H1 (cell line): ENCODE measurements at regions not wholly inside any gene's neighbourhood (a gene's known extent, or its start where the extent isn't known, plus 50 kb on each side); places are given as distances from the start of the nearest gene placed in this dataset.

Experiments used
- CTCF ChIA-PET: fragments of 300-600 bp; sonication (Branson Sonifier 250); formaldehyde crosslinking; loops from one replicate; lab custom pipeline; 2021; ENCODE audit not compliant: partially characterized antibody; lab: Charles Lee
- POLR2A ChIA-PET: fragments of 300-600 bp; sonication (Branson Sonifier 250); formaldehyde crosslinking; loops from one replicate; lab custom pipeline; 2021; ENCODE audit warnings: inconsistent platforms; ENCODE audit not compliant: partially characterized antibody; lab: Charles Lee
- DNase-seq, 2 experiments: peaks; one replicate each; pipeline versions ENCODE4 v3.0.0 to v3.0.0-alpha.2; 2010 to 2022; ENCODE audit warnings: low spot score in 2 of 2, low read depth in 1 of 2, mixed read lengths in 1 of 2
- FAIRE-seq: peaks from 2 replicates; lab custom pipeline; 2011; peaks lifted over from hg19 to GRCh38; lab: Jason Lieb, UNC
- H2AFZ ChIP-seq: 2 replicates; pipeline ENCODE4 v1.8.1; 2012; ENCODE audit warnings: low read length, inconsistent platforms
- H2AK5ac ChIP-seq: 2 replicates; pipeline ENCODE4 v1.6.1; 2013; ENCODE audit warnings: low read depth, low read length
- H2BK120ac ChIP-seq: replicated peaks from 2 replicates; pipeline ENCODE3; 2013; ENCODE audit warnings: low read depth, low read length, inconsistent platforms
- H2BK12ac ChIP-seq: 2 replicates; pipeline ENCODE4 v1.6.1; 2013; ENCODE audit warnings: low read depth, low read length
- H2BK15ac ChIP-seq: 2 replicates; pipeline ENCODE4 v1.6.1; 2013; ENCODE audit warnings: low read length
- H2BK20ac ChIP-seq: 2 replicates; pipeline ENCODE4 v1.6.1; 2013; ENCODE audit warnings: low read length
- H2BK5ac ChIP-seq: 2 replicates; pipeline ENCODE4 v1.6.1; 2013; ENCODE audit warnings: low read depth, low read length
- H3K14ac ChIP-seq: 2 replicates; pipeline ENCODE4 v1.6.1; 2013; ENCODE audit warnings: inconsistent platforms; ENCODE audit not compliant: insufficient read length
- H3K18ac ChIP-seq: 2 replicates; pipeline ENCODE4 v1.6.1; 2013; ENCODE audit warnings: low read length; ENCODE audit errors: extremely low read depth
- H3K23ac ChIP-seq: 2 replicates; pipeline ENCODE4 v1.6.1; 2013; ENCODE audit warnings: inconsistent platforms; ENCODE audit not compliant: insufficient read length
- H3K23me2 ChIP-seq: 2 replicates; pipeline ENCODE4 v1.6.1; 2013; ENCODE audit warnings: low read depth, low read length
- H3K27ac ChIP-seq: 2 replicates; pipeline ENCODE4 v1.6.1; 2011; ENCODE audit warnings: low read depth, low read length, inconsistent platforms
- H3K27me3 ChIP-seq, 4 experiments: replicated peaks in 1 of 4; 1 replicate in 1 of 4; 2 replicates in 3 of 4; pipeline versions ENCODE4 v1.6.1 to v1.8.1; 2011 to 2013; ENCODE audit warnings: low read length in 3 of 4, mild to moderate bottlenecking in 3 of 4, inconsistent platforms in 2 of 4, mixed read lengths in 2 of 4, moderate library complexity in 1 of 4; ENCODE audit not compliant: control insufficient read depth in 3 of 4, insufficient read depth in 3 of 4; ENCODE audit errors: extremely low read depth in 1 of 4
- H3K36me3 ChIP-seq, 4 experiments: 2 replicates each; pipeline versions ENCODE4 v1.6.1 to v1.8.1; 2011 to 2013; ENCODE audit warnings: mild to moderate bottlenecking in 4 of 4, low read length in 3 of 4, moderate library complexity in 2 of 4, control low read depth in 1 of 4, inconsistent platforms in 1 of 4; ENCODE audit not compliant: insufficient read depth in 4 of 4, control insufficient read depth in 2 of 4
- H3K4ac ChIP-seq: replicated peaks from 2 replicates; pipeline ENCODE3; 2013; ENCODE audit warnings: low read length, low read depth, mixed read lengths, inconsistent platforms; ENCODE audit not compliant: insufficient read length
- H3K4me1 ChIP-seq, 4 experiments: replicated peaks in 1 of 4; 1 replicate in 1 of 4; 2 replicates in 3 of 4; pipeline versions ENCODE4 v1.6.1 to v1.8.1; 2011 to 2013; ENCODE audit warnings: low read length in 3 of 4, inconsistent platforms in 2 of 4, mixed read lengths in 1 of 4; ENCODE audit not compliant: insufficient read depth in 4 of 4, control insufficient read depth in 3 of 4
- H3K4me2 ChIP-seq, 2 experiments: 2 replicates each; pipeline versions ENCODE4 v1.6.1 to v1.8.1; 2011 to 2013; ENCODE audit warnings: low read depth in 2 of 2, low read length in 2 of 2, control low read depth in 1 of 2, inconsistent platforms in 1 of 2, mild to moderate bottlenecking in 1 of 2; ENCODE audit not compliant: insufficient read depth in 1 of 2
- H3K4me3 ChIP-seq, 4 experiments: fragments of 200-600, 300-600 bp in 1 of 4; sonication (generic), shearing (Covaris generic), sonication (Bioruptor Twin) in 1 of 4; 2 replicates each; pipeline versions ENCODE4 v1.5.1 to v1.8.1; 2011 to 2016; ENCODE audit warnings: low read length in 4 of 4, low read depth in 3 of 4, control low read depth in 2 of 4, inconsistent platforms in 2 of 4, mild to moderate bottlenecking in 2 of 4, mixed read lengths in 1 of 4, moderate library complexity in 1 of 4; ENCODE audit not compliant: insufficient read depth in 2 of 4; ENCODE audit errors: extremely low read depth in 1 of 4
- H3K56ac ChIP-seq: replicated peaks from 2 replicates; pipeline ENCODE3; 2013; ENCODE audit warnings: low read depth, mild to moderate bottlenecking, mixed read lengths, low read length, inconsistent platforms; ENCODE audit not compliant: insufficient read length
- H3K79me1 ChIP-seq: 2 replicates; pipeline ENCODE4 v1.6.1; 2013; ENCODE audit warnings: low read depth, low read length, control low read depth
- H3K79me2 ChIP-seq, 2 experiments: 2 replicates each; pipeline versions ENCODE4 v1.6.1 to v1.8.1; 2012 to 2013; ENCODE audit warnings: low read length in 2 of 2, mild to moderate bottlenecking in 2 of 2, inconsistent platforms in 1 of 2; ENCODE audit not compliant: insufficient read depth in 2 of 2, control insufficient read depth in 1 of 2
- H3K9ac ChIP-seq, 4 experiments: replicated peaks in 1 of 4; 1 replicate in 1 of 4; 2 replicates in 3 of 4; pipeline versions ENCODE4 v1.6.1 to v1.8.1; 2011 to 2013; ENCODE audit warnings: low read depth in 3 of 4, low read length in 3 of 4, control low read depth in 2 of 4, mild to moderate bottlenecking in 2 of 4, moderate library complexity in 2 of 4, inconsistent platforms in 1 of 4; ENCODE audit errors: extremely low read depth in 1 of 4
- H3K9me3 ChIP-seq, 2 experiments: 2 replicates each; pipeline versions ENCODE4 v1.6.1 to v1.8.1; 2012 to 2013; ENCODE audit warnings: mild to moderate bottlenecking in 2 of 2, moderate library complexity in 2 of 2, control low read depth in 1 of 2, inconsistent platforms in 1 of 2, low read depth in 1 of 2, low read length in 1 of 2, mixed read lengths in 1 of 2; ENCODE audit not compliant: insufficient read depth in 2 of 2
- H4K20me1 ChIP-seq, 2 experiments: replicated peaks in 1 of 2; 2 replicates each; pipeline versions ENCODE3 to v1.8.1; 2011 to 2013; ENCODE audit warnings: inconsistent platforms in 2 of 2, low read length in 2 of 2, mild to moderate bottlenecking in 1 of 2; ENCODE audit not compliant: insufficient read depth in 2 of 2, control insufficient read depth in 1 of 2
- H4K5ac ChIP-seq: 2 replicates; pipeline ENCODE4 v1.6.1; 2013; ENCODE audit warnings: low read length, low read depth, mixed read lengths, inconsistent platforms; ENCODE audit not compliant: insufficient read length
- H4K8ac ChIP-seq: 2 replicates; pipeline ENCODE4 v1.8.0; 2013; ENCODE audit warnings: mild to moderate bottlenecking, moderate library complexity, low read length, inconsistent platforms; ENCODE audit not compliant: insufficient read depth; ENCODE audit errors: extremely low read depth
- H4K91ac ChIP-seq: replicated peaks from 2 replicates; pipeline ENCODE3; 2013; ENCODE audit warnings: low read length, mixed read lengths, inconsistent platforms; ENCODE audit not compliant: insufficient read length
- ATF3 ChIP-seq: IDR thresholded peaks from 2 replicates; pipeline ENCODE4 v1.6.1; 2011; ENCODE audit warnings: low read depth, mild to moderate bottlenecking, low read length; ENCODE audit not compliant: insufficient read depth
- CTCF ChIP-seq, 3 experiments: IDR thresholded peaks; 1 replicate in 2 of 3; 2 replicates in 1 of 3; pipeline versions ENCODE4 v1.5.1 to v1.6.1; 2011; ENCODE audit warnings: low read length in 3 of 3, mild to moderate bottlenecking in 3 of 3, inconsistent platforms in 2 of 3, low read depth in 1 of 3, moderate library complexity in 1 of 3; ENCODE audit not compliant: insufficient read depth in 1 of 3; ENCODE audit errors: control extremely low read depth in 1 of 3
- E2F6 ChIP-seq: IDR thresholded peaks from 2 replicates; pipeline ENCODE4 v1.6.1; 2012; ENCODE audit warnings: inconsistent platforms
- EGR1 ChIP-seq: IDR thresholded peaks from 2 replicates; pipeline ENCODE4 v1.6.1; 2011; ENCODE audit warnings: low read depth, low read length, borderline replicate concordance
- GABPA ChIP-seq: IDR thresholded peaks from 2 replicates; pipeline ENCODE4 v1.6.1; 2011; ENCODE audit warnings: mild to moderate bottlenecking, low read length, moderate library complexity, borderline replicate concordance; ENCODE audit not compliant: insufficient read depth
- JUN ChIP-seq: IDR thresholded peaks from 2 replicates; pipeline ENCODE4 v1.6.1; 2011; ENCODE audit warnings: low read depth, mild to moderate bottlenecking, improper control_type of control experiment, low read length
- NRF1 ChIP-seq: IDR thresholded peaks from 2 replicates; pipeline ENCODE4 v1.6.1; 2011; ENCODE audit warnings: mild to moderate bottlenecking, low read depth, low read length, improper control_type of control experiment
- PHF8 ChIP-seq: fragments of 200-600 bp; sonication (generic); conservative IDR thresholded peaks from 2 replicates; pipeline ENCODE4 v1.7.1; 2012; ENCODE audit warnings: low read depth, mild to moderate bottlenecking, inconsistent platforms, low read length, moderate library complexity
- RXRA ChIP-seq: IDR thresholded peaks from 2 replicates; pipeline ENCODE4 v1.6.1; 2011; ENCODE audit warnings: low read depth, mild to moderate bottlenecking, low read length, moderate library complexity; ENCODE audit not compliant: insufficient read depth
- SIRT6 ChIP-seq: IDR thresholded peaks from one replicate; pipeline ENCODE4 v1.7.1; 2012; ENCODE audit warnings: low read length, inconsistent platforms
- SRF ChIP-seq: IDR thresholded peaks from 2 replicates; pipeline ENCODE4 v1.6.1; 2011; ENCODE audit warnings: mild to moderate bottlenecking, low read depth, low read length, moderate library complexity
- TAF1 ChIP-seq: IDR thresholded peaks from 2 replicates; pipeline ENCODE4 v1.6.1; 2011; ENCODE audit warnings: mild to moderate bottlenecking, low read depth, low read length
- WGBS, 2 experiments: shearing (Covaris generic) in 1 of 2; methylation state at CpG; one replicate each; pipeline versions ENCODE4 v1.1.6 to v1.1.7; 2013 to 2015; ENCODE audit warnings: low lambda C conversion rate in 2 of 2, mixed read lengths in 2 of 2, inconsistent platforms in 1 of 2, low coverage in 1 of 2, missing lambda C conversion rate in 1 of 2; ENCODE audit not compliant: insufficient replicate concordance in 2 of 2, insufficient coverage in 1 of 2, insufficient read length in 1 of 2; ENCODE audit errors: extremely low coverage in 1 of 2, missing lambda C conversion rate in 1 of 2; 5-methylcytosine and 5-hydroxymethylcytosine counted together

- Histone ChIP-seq H3K18ac (no peak overlapping the region), H4K20me1 (no peaks in the 10 kb centered on the region), H3K4me2 (no peak overlapping the region), H3K79me1 (no peaks in the 10 kb centered on the region), H3K4ac (no peak overlapping the region), H3K14ac (no peak overlapping the region), H2BK15ac (no peak overlapping the region), H2BK12ac (no peak overlapping the region), H2BK120ac (no peak overlapping the region), H2BK20ac (no peak overlapping the region), H4K8ac (no peak overlapping the region), H3K56ac (no peak overlapping the region), H3K36me3 (no peaks in the 10 kb centered on the region), H4K91ac (no peak overlapping the region), H2BK5ac (no peak overlapping the region), H2AFZ (no peak overlapping the region), H3K4me1 (no peaks in the 10 kb centered on the region), H4K5ac (no peak overlapping the region), H3K23me2 (no peaks in the 10 kb centered on the region), H3K27me3 (no peaks in the 10 kb centered on the region), H3K9me3 (no peaks in the 10 kb centered on the region), H3K23ac (no peak overlapping the region), H3K27ac (no peak overlapping the region), H2AK5ac (no peak overlapping the region), H3K79me2 (no peaks in the 10 kb centered on the region), H3K9ac (no peak overlapping the region), H3K4me3 (no peak overlapping the region)
- FAIRE-seq (no peak), DNase-seq (no peak)
- POLR2A ChIA-PET = no interaction called here
- CTCF ChIA-PET = no interaction called here
- 100% methylated on average over 2 of the region's 2 CpGs; no CpG with 5 or more reads in 1 of the 2 experiments for WGBS, 2 experiments
- TF ChIP-seq SIRT6 (no peak), E2F6 (no peak), CTCF (IDR thresholded peaks at IDR 0.05; ENCODE audit: control extremely low read depth in 1 of 3, insufficient read depth in 1 of 3, low read depth in 1 of 3, low read length in 3 of 3) (no peak), ATF3 (no peak), GABPA (no peak), PHF8 (no peak), SRF (no peak), JUN (no peak), RXRA (no peak), TAF1 (no peak), NRF1 (no peak), EGR1 (no peak)
Observed at GRCh38 chrX:147811803-147812202, 99.9 kb upstream of the FMR1 start.
